HG02763 (cell line): ENCODE measurements at regions not wholly inside any gene's neighbourhood (a gene's known extent, or its start where the extent isn't known, plus 50 kb on each side); places are given as distances from the start of the nearest gene placed in this dataset.
"Not testable (repeated sequence)": the region's sequence is repeated elsewhere in the genome, so short reads cannot be mapped to it uniquely, and the experiment has no call there.

ENCODE experiments used
- ATAC-seq: cut with Tn5 transposase; IDR thresholded peaks from one replicate; pipeline ENCODE4 v1.9.1; 2021; ENCODE audit warnings: mild to moderate bottlenecking, moderate library complexity; ENCODE audit not compliant: unreplicated experiment

DNA sequence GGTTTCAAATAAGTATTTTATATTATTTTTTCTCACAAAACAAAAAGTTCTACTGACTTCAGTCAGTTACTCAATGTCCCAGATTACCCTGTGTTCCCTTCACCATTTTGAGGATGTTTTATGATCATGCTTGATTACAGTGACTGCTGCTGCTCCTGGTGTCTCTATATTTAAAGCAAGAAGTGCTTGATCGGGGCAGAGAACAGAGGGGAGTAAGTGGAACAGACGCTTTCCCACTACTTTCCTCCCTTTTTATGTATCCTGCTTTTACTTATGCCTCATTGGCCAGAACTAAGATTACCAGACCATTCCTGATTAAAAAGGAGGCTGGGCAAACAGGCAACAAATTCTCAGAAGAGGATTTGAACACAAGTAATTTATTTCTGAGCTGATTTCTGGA, 612.1 kb downstream of the VGLL3 start:
- ATAC-seq, result no peak

DNA sequence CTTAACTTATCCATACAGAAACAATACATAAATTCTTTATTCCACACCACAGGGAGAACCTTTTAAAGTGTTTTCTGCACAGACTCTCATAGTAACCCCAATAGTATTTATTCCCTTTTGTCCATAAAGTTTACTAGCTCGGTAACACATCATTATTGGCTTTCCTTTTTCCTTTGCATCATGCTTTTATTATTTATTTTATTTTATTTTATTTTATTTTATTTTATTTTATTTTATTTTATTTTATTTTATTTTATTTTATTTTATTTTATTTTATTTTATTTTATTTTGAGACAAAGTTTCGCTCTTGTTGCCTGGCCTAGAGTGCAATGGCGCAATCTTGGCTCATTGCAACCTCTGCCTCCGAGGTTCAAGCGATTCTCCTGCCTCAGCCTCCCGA, 655.4 kb downstream of the VGLL3 start:
- ATAC-seq, result not testable (repeated sequence)

DNA sequence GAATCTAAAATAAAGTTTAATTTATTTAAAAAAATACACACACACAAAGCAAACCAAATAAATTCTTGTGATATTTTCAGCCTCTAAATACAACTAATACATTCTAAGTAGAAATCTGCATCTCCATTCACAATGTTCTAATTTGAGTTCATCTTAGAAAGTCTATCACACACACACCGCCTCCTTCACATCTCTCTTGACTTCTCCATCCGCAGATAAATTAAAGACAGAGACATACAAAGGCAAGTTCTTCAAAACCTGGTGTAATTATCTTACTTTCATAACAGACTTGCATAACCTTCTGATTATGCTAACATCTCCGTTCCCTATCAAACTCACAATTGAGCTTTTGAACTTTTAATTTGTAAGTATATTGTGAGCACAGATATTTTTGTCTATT, 657.3 kb downstream of the VGLL3 start:
- ATAC-seq, result no peak

DNA sequence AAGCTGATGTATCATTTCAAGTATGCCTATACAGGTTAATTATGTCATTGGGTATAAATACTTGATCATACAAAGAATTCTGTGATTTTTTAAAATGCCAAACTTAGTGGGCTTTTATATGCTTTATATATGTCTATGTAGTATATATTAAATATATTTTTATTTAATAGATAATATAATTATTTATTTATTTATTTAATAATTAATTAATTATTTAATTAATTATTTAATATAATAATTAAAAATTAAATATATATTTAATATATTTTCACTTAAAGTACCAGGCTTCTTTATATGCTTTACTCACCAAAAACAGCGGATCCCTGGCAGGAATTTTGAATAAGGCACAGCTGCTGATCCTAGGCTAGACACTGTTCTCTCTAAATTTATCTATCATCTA, 687.0 kb downstream of the VGLL3 start:
- ATAC-seq, result no peak

DNA sequence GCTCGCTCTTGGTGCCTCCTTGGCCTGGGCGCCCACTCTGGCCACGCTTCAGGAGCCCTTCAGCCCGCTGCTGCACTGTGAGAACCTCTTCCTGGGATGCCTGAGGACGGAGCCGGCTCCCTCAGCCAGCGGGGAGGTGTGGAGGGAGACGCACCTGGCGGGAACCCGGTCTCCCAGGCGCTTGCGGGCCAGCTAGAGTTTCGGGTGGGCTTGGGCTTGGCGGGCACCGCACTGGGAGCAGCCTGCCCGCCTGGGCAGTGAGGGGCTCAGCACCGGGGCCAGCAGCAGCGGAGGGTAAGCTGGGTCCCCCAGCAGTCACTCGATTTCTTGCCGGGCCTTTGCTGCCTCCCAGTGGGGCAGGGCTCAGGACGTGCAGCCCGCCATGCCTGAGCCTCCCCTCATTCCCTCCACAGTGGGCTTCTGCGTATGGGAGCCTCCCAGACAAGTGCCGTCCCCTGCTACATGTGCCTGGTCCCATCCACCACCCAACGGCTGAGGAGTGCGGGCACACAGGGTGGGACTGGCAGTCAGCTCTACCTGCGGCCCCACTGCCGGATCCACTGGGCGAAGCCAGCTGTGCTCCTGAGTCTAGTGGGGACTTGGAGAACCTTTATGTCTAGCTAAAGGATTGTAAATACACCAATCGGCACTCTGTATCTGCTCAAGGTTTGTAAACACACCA, 708.7 kb downstream of the VGLL3 start:
- no peak for ATAC-seq

DNA sequence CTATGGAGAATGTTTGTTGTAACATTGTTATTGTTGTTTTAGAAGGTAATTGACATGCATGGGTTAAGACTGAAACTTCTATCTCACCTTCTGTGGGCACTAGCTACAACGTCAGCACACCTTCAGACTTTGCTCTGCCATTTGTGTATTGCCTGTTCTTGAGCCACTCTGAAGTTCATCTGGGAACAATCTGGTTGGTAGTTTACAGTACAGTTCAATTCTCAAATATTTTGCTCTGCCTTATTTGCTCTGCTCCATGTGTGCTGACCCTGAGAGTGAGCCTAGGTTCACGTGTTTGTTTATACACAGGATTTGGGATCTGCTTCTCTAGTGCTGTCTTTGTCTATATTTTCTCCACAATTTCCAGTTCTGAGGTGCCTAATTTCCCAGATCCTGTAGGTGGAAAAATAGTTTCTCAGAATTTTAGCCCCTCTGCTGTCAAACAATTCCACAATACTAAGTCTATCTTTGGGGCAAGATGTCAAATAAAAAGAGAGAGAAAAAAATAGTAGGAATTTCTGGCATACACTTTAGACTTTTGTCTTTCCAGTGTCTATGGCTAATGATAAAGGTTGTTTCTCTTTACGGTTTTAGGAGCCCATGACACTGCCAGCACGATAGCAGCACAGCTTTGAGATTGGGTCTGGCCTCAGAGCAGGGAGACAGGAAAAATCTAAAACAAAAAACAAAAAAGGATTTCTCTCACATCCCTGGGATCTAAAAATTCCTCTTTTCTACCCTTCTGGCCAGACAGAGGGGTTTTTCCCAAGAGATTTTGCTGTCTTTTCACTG, 721.4 kb downstream of the VGLL3 start:
- no peak for ATAC-seq

DNA sequence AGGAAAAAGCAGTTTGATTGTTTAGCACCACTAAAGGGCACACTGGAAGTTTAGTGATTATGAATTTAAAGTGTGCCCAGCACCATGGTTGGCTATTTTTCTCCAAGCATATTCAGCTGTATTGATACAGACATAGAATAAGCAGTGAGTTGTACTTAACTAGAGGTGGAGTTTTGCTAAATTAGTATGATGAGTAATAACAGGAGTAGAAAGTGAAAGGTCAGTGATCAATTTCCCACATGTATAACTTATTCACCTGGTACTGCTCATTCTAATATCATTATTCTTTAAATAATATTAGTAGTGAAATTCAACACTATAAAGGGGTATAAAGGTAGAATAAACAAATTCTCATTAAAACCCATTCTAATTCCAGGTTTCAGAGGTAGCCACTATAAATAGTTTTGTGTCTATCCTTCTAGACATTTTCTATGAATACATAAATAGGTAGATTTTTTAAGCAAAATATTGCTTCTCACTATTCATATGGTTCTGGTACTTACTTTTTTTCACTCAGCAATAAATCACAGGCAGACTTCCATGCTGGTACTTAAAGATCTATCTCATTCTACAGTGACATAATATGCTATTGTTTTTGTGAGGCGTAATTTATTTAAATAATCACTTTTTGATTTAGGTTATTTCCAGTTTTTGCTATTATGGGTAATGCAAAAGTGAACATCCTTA, 732.9 kb downstream of the VGLL3 start:
- ATAC-seq, result no peak

DNA sequence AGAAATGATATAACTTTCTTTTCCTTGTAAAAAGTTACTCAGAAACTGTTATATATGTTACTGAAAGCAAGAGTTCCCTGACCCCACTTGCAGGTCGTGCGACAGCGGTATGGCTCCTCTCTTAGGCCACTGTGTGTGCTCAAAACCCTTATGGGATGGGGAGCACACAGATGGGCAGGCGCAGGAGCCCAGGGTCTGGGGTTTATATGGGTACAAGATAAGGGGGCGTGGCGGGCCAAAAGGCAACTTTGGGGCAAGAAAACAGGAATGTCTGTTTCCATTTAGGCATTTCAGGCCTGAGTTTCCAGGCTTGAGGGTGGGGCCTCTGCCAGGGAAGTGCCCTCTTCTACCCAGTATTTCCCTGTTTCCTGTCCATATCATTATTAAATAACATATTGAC, 736.5 kb downstream of the VGLL3 start:
- no peak for ATAC-seq

DNA sequence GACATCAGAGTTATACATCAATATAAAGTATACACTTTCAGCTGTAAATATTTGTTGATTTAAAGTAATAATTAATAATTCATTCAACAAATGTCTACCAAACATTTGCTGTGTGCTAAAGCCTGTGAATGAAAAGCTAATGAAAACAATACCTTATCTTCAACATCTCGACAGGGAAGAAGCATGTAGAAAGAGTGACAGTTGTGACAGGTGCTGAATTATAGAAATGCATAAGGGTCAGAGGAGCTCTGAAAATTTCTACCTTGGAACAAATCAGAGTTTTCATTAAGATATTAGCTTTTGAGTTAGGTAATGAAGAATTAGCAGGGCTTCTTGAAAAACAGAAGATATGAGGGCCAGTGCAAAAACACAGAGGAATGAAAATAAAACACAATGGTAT, 739.2 kb downstream of the VGLL3 start:
- ATAC-seq, result no peak

DNA sequence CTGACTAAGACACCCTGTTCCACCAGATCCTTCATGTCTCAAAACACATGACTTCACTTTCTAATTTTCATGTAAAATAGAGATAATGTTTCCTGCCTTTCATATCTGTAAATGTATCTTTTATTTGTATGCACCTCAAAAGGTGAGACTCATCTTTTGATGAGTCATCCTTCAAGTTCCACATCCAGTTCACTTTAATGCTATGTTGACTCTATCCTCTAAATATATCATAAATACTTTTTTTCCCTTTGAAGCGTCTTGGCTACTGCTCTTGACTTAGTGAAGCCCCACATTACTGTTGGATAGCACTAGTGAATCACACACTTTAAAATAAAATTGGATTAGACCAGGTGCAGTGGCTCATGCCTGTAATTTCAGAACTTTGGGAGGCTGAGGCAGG, 741.1 kb downstream of the VGLL3 start:
- no peak for ATAC-seq

DNA sequence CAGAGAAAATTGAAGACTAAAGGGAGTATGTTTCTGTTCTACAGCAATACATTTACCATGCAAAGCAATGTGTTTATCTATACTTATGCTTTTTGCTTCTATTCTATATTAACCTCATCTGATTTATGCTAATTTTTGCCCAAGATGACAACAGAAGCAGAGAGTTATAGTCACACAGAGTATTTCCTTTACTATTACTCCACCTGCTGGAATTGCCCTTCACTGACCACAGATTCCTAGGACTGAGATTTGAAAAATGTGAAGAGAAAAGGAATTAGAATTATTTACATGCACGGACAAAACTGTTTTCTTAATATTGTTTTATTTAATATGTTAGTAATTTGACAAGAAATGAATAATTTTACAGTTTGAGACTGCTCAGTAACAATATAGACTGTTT, 745.6 kb downstream of the VGLL3 start:
- no peak for ATAC-seq

DNA sequence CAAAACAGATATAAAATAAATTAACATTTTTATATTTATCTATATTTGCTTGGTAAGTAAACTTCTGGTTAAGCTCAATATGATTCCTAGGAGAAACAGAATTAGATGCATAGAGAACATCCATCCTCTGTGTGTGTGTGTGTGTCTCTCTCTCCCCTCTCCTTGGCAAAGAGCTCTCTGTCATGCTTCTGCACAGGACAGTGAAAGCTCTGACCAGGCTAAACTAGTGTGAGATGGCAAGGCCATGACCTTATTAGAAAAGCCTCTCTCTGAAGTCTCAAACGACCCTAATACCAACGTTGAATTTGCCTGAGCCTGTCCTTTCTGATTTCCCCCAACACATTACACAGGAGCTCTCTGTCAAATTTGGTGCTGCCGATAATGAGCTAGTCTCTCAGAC, 746.0 kb downstream of the VGLL3 start:
- ATAC-seq, result no peak

DNA sequence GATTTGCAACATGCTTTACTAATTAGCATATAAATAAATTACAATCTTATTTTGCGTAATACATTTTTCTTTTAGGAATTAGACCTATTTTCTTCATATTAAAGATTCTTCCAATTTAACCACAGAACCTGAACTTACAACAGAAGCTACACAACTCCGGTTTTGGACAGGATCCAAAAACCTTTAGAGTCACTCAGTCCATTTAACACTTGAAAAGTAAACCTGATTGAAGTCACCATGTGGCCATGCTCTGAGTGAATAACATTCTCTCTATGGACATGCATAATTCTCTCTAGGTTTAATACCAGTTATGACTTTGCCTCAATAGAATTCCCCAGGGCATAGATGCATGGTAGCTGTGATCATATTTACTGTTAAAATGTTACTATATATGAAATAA, 751.0 kb downstream of the VGLL3 start:
- ATAC-seq, result no peak

DNA sequence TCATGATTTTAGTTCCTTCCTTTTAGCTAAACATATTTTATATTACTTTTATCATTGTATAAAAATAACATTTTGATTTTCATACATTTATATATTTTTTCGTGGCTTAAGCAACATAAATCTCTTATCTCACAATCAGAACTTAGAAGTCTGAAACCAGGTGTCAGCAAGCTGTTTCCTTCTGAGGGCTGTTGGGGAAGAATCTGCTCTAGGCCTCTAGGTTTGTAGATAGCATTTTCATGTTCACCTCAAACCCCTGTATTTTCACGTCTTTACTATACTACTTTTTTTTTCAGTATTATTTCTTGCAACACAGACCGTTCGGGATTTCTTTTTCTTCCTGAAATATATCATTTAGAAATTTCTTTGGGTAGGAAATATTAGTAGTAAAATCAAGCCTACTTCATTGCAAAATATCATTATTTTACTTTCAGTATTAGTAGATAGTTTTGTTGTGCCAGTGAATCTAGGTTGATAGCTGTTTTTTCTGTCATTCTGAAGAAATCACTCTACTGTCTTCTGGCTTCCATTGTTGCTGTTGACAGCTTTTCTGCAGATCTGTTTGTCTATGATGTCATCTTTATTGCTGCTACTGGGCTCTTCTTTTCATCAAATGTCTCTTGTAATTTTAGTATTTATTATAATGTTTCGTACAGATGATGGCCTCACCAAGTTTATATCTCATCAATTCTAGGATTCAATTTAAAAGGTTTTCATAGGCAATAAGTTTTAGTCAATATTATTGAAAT, 756.3 kb downstream of the VGLL3 start:
- ATAC-seq, result no peak

DNA sequence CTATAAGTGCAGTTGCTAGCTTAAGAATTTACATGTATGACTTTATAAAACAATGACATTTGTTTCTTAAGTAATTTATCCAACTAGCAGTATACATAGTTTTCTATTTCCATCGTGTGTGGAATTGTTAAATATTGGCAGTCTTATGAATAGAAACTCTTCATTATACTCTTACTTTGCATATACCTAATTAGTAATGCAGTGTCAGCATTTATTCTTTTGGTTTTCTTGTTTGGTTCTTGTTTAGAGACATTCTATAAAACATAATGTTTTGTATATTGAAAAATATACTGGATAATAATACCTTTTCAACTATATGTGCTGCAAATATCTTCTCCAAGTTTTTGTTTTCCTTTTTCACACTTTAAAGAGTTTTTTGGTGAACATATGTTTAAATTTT, 760.2 kb downstream of the VGLL3 start:
- no peak for ATAC-seq

DNA sequence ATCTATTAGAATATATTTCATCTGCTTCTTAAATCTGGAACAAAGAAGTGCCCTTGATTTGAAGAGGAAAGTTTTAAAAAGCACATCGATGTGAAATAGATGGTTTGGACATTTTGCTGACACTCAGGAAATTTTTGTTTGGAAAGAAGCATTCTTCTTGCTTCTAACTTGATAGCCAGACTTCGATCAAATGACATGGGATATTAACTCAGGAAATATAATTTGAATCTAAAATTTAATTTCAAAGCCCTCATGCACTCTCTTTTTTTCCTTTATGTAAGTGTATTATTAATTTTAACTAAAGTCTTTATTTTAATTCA, 761.2 kb downstream of the VGLL3 start:
- ATAC-seq, result no peak

DNA sequence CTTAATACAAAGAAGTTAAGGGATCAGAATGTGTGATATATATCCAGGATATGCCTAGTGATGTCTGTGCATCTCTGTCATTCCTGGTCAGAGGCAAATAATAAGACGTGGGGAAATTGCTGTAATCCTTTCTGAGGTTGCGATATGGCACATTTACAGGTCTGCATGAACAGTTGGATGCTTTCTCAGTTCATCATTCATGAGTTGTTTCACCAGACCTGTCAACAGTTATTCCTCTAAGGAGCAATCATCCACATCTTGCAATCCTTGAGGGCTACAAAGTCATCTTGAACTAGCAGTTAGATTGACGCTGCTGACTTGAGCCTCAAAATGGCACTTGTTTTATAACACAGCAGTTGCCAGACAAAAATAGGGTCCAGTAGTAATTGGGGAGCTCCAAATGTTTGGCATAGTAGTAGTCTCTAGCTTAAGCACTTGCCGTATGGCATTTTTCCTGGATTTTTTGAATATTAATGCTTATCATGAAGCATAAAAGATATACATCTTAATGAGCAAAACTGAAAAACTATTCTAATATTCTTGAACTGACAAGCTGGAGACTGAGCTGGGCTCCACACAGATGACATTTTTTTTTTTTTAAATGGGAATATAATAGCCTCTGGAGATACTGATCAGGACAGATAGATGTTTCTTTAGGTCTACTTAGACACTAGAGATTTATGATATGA, 761.7 kb downstream of the VGLL3 start:
- no peak for ATAC-seq

DNA sequence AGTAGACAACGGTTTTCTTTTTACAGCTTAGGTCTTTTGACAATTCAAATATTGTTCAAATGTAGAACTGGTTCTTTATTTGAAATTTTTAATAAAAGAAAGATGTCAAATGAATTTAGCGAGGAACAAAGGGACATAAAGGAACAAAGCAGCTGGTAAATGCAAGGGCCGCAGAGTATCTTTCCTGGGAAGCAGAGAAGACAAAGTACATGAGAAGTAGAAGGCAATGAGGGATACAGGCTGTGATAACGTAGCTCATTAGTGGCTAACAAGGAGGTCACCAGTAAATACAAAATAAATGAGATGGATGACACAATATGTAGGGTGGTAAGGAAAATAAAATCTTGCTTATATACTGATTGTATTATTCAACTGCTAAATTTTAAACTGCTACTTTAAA, 762.8 kb downstream of the VGLL3 start:
- no peak for ATAC-seq

DNA sequence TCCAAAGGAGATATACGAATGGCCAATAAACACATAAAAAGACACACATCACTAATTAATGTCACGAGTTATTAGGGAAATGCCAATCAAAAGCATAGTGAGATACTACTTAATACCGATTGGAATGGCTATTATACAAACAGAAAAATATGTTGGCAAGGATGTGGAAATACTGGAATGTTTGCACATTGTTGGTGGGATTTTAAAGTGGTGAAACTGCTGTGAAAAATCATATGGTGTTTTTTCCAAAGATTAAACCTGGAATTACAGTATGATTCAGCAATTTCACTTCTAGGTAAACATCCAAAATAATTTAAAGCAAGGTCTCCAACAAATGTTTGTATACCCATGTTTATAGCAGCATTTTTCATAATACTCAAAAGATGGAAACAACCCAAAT, 765.5 kb downstream of the VGLL3 start:
- ATAC-seq, result no peak

DNA sequence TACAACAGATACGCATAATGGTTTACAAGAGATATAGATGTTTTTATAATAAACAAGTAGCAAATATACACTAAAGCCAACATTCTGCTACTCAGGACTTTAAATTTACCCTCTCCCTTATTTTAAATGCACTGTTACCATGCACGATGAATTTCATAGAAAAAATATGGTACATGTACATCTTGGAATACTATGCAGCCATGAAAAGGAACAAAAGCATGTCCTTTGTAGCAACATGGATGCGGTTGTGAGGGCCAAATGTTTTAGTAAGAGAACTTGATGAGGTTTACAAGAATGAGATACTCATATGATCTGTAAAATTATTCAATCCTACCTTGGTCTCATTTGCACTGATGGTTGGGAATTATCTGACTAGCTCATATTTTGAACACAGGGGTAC, 769.3 kb downstream of the VGLL3 start:
- no peak for ATAC-seq

DNA sequence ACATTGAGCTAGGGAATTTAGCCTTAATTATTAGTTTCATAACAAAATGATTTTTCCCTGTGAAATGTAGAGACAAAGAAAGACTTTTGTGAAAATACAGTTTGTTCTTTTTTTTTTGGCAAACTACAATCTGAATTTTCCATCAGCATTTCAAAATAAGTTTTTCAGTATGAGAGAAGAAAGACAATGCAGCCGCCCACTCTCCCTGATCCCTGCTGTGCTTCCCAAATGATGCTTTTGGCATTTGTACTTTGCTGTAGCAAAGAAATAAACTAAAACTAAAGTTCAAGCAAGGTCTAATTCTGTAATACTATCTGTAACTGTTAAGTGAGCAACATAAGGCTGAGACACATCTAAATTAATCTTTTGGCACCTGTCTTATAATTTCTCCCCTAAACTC, 782.2 kb downstream of the VGLL3 start:
- ATAC-seq, result no peak
